GM12875 (cell line): ENCODE measurements at regions not wholly inside any gene's neighbourhood (a gene's known extent, or its start where the extent isn't known, plus 50 kb on each side); places are given as distances from the start of the nearest gene placed in this dataset.
"Not testable (repeated sequence)": the region's sequence is repeated elsewhere in the genome, so short reads cannot be mapped to it uniquely, and the experiment has no call there.

Experiments
- H3K4me3 ChIP-seq: one replicate; pipeline ENCODE4 v1.5.1; 2011; ENCODE audit warnings: low read depth, low read length, control low read depth
- CTCF ChIP-seq: IDR thresholded peaks from 2 replicates; pipeline ENCODE4 v1.5.1; 2011; ENCODE audit warnings: low read depth, mild to moderate bottlenecking, control low read depth, inconsistent platforms, low read length, moderate library complexity, borderline replicate concordance; ENCODE audit not compliant: insufficient read depth

- H3K4me3 ChIP-seq = no peak overlapping the region
Measured at GRCh38 chr15:31660816-31661215, 334.2 kb downstream of the KLF13 start.

GRCh38 chr15:31665732-31666131, 339.1 kb downstream of the KLF13 start:
- H3K4me3 ChIP-seq = not testable (repeated sequence)

More at GRCh38 chr15:31660816-31661215, 334.2 kb downstream of the KLF13 start:
- TF ChIP-seq CTCF = no peak

DNA sequence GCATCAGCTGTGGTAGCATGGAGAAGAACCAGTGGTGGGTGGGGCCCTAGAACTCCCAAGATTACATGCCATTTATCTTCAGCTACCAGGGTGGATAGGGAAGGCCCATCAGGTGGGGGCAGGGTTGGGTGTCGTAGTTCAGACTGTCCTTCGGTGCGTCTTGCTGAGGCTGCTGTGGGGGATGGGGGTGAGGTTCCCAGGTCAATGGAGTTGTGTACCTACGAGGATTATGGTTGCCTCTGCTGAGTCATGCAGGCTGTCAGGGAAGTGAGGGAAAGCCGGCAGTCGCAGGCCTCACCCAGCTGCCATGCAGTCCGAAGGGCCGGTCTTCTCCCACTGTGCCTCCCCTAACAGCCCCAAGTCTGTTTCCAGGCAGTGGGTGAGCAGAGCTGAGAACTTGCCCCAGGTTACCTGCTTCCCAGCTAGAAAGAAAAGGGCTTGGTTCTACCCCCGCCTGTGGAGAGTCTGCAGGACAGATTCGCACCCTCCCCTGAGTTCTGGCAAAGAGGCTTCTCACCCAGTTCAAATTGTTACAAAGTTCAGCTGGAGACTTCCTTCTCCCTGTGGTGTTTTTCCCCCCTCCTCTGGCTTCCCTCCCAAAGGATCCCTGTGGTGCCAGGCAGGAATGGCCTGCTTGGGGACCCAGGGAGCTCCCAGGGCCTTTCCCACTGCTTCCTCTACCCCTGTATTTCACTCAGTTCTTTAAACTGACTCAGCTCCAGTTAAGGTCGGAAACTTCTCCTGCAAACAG, 342.7 kb downstream of the KLF13 start:
- H3K4me3 ChIP-seq = not testable (repeated sequence)

DNA sequence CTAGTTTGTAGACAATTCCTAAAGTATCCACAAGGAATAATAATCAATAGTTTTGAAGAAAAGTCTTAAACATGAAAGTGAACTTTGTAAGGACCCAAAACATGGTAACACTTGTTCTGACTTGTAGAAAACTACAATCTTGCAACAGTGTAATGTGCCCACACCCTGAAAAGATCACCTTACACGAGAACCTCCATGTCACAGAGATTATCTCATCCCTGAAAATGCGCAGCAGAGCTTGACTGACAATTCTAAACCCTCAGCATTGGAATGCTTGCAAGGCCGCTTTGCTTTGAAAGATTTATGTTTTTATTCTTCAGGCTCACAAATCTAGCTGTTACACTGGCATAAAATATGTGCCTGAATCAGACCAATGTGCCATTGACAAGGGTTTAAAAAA, 346.6 kb downstream of the KLF13 start:
- H3K4me3 ChIP-seq = not testable (repeated sequence)

DNA sequence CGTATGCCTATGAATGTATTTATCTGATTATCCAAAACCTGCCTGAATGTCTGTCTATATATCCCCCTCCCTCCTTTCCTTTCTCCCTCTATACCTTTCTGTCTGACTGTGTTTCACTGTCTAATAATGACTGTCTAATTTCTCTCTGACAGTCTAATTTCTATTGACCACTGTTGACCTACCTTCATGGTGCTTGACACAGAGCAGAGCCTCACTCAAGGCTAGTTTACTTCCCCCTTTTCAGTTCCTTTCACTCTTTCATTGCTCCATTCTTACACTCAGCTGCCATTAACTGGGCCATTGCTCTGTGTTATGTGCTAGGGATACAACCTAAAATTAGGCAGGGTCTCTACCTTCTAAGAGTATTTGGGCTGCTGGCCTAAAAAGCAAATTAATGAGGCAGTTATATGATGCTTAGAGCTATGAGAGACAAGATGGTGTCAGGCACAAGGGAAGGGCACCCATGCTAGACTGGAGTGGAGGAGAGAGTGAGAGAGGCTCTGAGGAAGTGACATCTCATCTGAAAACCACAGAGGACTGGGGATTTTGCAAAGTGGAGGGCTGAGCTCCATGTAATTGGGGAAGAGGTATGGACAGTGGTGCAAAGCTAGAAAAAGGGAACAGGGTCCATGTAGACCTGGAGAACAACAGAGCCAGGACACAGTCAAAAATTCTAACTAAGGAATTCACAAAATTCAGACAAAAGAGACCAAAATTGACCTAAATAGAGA, 348.6 kb upstream of the CHRNA7 start:
- not testable (repeated sequence) for H3K4me3 ChIP-seq

- H3K4me3 ChIP-seq = not testable (repeated sequence)
Measured at GRCh38 chr15:31687088-31687487, 343.2 kb upstream of the CHRNA7 start.

GRCh38 chr15:31696509-31696908, 333.8 kb upstream of the CHRNA7 start:
- not testable (repeated sequence) for H3K4me3 ChIP-seq

DNA sequence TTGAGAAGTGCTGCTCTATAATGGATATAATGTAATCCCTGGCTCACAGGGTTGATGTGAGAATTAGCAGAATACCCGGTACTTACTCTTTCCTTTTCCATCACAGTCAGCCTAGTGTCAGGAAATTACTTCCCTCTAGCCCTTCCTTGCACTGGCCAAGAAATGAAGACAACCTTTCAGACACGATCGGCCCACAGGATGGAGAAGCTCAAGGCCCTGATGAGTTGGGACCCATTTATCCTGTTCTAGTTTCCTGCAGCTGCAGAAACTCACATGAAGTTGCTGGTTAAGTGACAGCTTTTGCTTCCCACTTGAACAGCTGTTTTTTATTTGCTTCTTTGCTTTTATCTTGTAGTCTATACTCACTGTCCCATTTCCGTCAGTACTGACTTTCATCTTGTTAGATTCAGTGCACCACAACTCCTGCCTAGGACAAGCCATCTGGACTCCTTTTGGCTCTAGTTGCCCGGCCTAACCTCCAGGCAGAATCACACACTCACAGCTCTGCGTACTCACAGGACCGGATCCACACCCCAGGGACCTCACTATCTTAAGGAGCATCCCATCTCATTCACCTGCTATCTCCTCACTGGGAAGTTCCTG, 325.1 kb upstream of the CHRNA7 start:
- H3K4me3 ChIP-seq = not testable (repeated sequence)

DNA sequence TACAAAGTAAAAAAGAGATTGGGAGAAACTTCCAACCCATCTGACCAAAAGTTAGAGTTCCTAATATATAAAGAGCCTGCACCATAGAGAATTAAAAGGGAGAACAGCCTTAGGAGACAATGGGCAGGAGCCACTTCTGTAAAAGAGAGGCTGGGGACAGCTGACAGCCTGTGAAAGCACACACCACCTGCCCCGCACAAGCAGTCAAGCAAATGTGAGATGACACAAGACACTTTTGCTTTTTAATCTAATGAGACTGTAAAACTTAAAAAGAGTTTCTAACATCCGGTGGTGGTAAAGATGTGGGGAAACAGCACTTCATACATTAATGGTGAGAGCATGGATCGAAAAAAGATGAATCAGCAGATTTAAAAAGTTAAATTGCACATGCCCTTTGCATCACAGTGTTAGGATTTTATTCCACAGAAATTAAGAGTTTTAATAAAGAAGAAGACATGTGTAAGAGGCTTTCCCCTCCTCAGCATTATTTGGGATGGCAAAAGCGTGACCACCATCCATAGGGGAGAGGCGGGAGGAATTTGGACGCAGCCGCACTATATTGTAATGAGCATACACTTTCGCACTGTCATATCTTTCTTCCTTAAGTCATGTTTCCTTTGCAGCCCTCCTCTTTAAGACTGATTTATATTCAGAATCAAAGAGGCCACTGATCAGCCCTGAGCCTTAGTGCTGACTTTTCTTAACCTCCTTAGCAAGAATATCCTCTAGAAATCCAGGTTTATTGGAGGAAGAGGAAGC, 322.2 kb upstream of the CHRNA7 start:
- not testable (repeated sequence) for H3K4me3 ChIP-seq

- H3K4me3 ChIP-seq = not testable (repeated sequence)
Measured at GRCh38 chr15:31708703-31709327, 321.5 kb upstream of the CHRNA7 start.

DNA sequence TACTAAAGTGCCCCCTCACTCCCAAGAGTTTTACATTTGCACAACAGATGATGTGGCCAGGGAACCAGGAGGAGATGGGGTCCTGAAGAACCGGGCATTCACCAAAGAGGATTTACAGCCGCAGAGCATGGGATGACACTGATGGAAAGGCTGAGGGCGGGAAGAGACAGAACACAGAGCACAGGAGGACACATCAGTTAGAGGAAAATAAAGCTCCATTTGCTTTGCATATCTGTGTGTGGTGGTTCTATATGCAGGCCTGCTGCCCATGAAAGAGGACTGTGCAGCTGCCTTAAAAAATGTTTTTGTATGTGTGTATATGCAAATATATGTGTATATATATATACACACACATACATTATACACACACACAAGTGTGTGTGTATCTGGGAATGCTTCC, 320.8 kb upstream of the CHRNA7 start:
- H3K4me3 ChIP-seq = not testable (repeated sequence)

DNA sequence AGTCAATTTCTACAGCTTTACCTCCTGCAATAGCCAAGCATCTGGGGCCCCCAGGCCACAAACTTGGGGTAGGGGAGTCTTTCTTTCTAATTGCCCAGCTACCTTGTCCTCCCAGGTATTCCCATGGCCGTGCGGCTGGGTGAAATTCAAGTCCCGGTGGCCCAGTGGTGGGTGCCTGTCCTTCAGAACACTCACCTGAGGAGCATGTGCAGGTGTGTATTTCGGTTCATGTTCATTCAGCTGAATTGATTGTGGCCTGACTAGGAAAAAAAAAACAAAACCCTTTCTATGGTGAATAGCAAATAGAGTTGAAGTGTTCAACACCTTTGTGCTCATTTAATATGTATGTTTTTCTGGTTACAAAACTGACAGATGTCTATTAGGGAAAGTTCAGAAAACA, 319.5 kb upstream of the CHRNA7 start:
- H3K4me3 ChIP-seq = not testable (repeated sequence)

GRCh38 chr15:31715208-31715607, 315.1 kb upstream of the CHRNA7 start:
- H3K4me3 ChIP-seq = not testable (repeated sequence)

- not testable (repeated sequence) for H3K4me3 ChIP-seq
Measured at GRCh38 chr15:31718625-31719024, 311.7 kb upstream of the CHRNA7 start.

DNA sequence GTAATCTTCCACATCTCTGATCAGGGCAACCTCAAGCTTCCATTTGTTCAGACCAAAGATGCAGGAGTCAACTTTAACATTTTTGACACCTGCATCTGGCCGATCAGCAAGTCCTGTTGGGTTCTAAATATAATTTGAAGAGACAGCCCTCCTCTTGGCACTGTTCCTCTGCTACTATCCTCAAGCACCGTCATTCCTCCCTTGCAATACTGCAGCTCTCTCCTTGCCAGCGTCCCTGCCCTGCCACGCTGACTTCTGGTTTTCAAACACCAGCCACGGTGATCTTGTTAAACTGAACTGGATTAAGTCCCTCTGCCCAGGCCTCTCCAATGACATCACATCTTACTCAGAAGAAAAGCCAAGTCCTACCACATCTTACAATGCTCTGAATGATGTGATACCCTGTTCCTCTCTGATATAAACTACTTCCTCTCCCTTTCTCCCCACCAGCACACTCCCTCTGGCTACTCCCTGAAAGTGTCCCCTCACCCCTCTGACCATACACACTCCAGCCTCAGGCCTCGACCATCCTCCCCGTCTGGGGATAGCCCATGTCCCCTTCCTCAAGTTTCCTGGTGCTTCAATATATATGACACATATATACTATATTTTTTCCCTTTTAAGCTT, 310.8 kb upstream of the CHRNA7 start:
- not testable (repeated sequence) for H3K4me3 ChIP-seq

DNA sequence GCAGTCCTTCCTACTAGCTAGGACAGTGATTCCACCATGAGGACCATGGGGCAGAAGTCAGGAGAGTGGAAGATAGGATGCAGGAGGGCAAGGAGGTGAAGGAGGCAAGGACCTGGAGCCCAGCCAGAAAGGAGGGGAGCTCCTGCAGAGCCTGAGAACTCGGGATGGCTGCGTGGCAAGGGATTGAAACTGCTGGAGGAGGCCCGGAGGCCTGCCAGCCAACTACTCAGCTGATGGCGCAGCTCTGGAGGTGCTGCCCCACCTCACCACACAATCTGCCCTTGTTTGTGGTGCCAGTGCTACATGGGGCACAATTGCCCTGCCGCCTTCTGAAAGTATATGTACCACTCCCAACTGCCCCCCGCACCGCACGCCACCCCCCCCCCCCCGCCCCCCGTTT, 307.3 kb upstream of the CHRNA7 start:
- H3K4me3 ChIP-seq = not testable (repeated sequence)

GRCh38 chr15:31724903-31725302, 305.4 kb upstream of the CHRNA7 start:
- H3K4me3 ChIP-seq = not testable (repeated sequence)

DNA sequence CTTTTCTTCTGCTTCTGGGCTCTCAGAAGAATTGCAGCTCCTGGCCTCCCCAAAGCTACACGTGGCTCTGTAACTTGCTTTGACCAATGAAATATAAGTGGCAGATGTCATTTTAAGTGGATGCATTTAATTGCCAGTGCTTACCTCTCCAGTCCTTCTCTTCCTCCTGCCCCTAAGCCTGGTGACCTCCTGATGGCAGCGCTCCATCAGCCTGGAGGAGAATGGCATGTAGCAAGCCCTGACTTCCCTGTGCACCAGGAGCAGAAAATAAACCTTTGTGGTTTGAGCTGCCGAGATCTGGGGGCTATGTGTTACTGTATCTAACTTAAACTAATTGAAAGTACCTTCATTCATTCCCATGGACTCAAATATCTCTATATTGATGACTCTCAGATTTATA, 304.7 kb upstream of the CHRNA7 start:
- H3K4me3 ChIP-seq = not testable (repeated sequence)
